ENCODE measurements at regions not wholly inside any gene's neighbourhood (a gene's known extent, or its start where the extent isn't known, plus 50 kb on each side); places are given as distances from the start of the nearest gene placed in this dataset.

- H3K9me3 Mint-ChIP-seq = peaks cover 0 to 3% of the 10 kb centered on the region in 2 donors
- H3K4me3 Mint-ChIP-seq = no peak overlapping the region
- H3K4me1 Mint-ChIP-seq = peaks cover 23 to 47% of the 10 kb centered on the region in 2 donors
- H3K27ac Mint-ChIP-seq = no peak overlapping the region
- DNase-seq = no peak
- H3K36me3 Mint-ChIP-seq = no peaks in the 10 kb centered on the region
- ATAC-seq (replicated peaks) = no peak
- H3K27me3 Mint-ChIP-seq = no peaks in the 10 kb centered on the region
These were observed 119.9 kb downstream of the KLF13 start for GRCh38 chr15:31446546-31446945.

GRCh38 chr15:31447931-31448634 is 121.4 kb downstream of the KLF13 start:
- no peaks in the 10 kb centered on the region for H3K27me3 Mint-ChIP-seq
- no peak overlapping the region for H3K4me3 Mint-ChIP-seq
- no peak for DNase-seq
- ATAC-seq (replicated peaks) = no peak
- peaks cover 12 to 32% of the 10 kb centered on the region in 2 donors for H3K4me1 Mint-ChIP-seq
- no peaks in the 10 kb centered on the region for H3K36me3 Mint-ChIP-seq
- no peak overlapping the region for H3K27ac Mint-ChIP-seq
- peaks cover 0 to 3% of the 10 kb centered on the region in 2 donors for H3K9me3 Mint-ChIP-seq

- no peaks in the 10 kb centered on the region for H3K27me3 Mint-ChIP-seq
- ATAC-seq (replicated peaks) (no peak), DNase-seq (no peak)
- peaks cover 0 to 1% of the 10 kb centered on the region in 2 donors for H3K36me3 Mint-ChIP-seq
- peaks cover 0 to 3% of the 10 kb centered on the region in 2 donors for H3K9me3 Mint-ChIP-seq
- peaks cover 15 to 31% of the 10 kb centered on the region in 2 donors for H3K4me1 Mint-ChIP-seq
- no peak overlapping the region for H3K4me3 Mint-ChIP-seq
- no peak overlapping the region for H3K27ac Mint-ChIP-seq
These were observed 122.0 kb downstream of the KLF13 start for GRCh38 chr15:31448635-31448979.

GRCh38 chr15:31452595-31453557 is 126.2 kb downstream of the KLF13 start:
- Mint-ChIP-seq H3K36me3 (peaks cover 4 to 5% of the 10 kb centered on the region in 2 donors), H3K4me3 (no peak overlapping the region), H3K9me3 (peaks cover 7% of the 10 kb centered on the region in 2 donors), H3K27ac (peak overlapping the region; percentile 28), H3K4me1 (peaks cover 20 to 31% of the 10 kb centered on the region in 2 donors), H3K27me3 (no peaks in the 10 kb centered on the region)
- DNase-seq (no peak), ATAC-seq (replicated peaks) (no peak)

- Mint-ChIP-seq H3K27me3 (no peaks in the 10 kb centered on the region), H3K4me3 (no peak overlapping the region), H3K27ac (no peak overlapping the region), H3K9me3 (peaks cover 7% of the 10 kb centered on the region in 2 donors), H3K36me3 (peaks cover 4 to 5% of the 10 kb centered on the region in 2 donors), H3K4me1 (peaks cover 23 to 31% of the 10 kb centered on the region in 2 donors)
- no peak for DNase-seq
- ATAC-seq (replicated peaks) = no peak
These were observed 127.1 kb downstream of the KLF13 start for GRCh38 chr15:31453558-31454318.

- H3K4me3 Mint-ChIP-seq = no peak overlapping the region
- no peak for DNase-seq
- H3K36me3 Mint-ChIP-seq = peaks cover 4 to 5% of the 10 kb centered on the region in 2 donors
- peaks cover 28 to 45% of the 10 kb centered on the region in 2 donors for H3K4me1 Mint-ChIP-seq
- no peak overlapping the region for H3K27ac Mint-ChIP-seq
- peaks cover 5 to 7% of the 10 kb centered on the region in 2 donors for H3K9me3 Mint-ChIP-seq
- no peaks in the 10 kb centered on the region for H3K27me3 Mint-ChIP-seq
- peak in 1 of 2 donors; percentile 14 for ATAC-seq (replicated peaks)
These were observed 128.9 kb downstream of the KLF13 start for GRCh38 chr15:31455499-31455898.

- H3K4me3 Mint-ChIP-seq = no peak overlapping the region
- ATAC-seq (replicated peaks) (no peak), DNase-seq (no peak)
- peaks cover 4 to 5% of the 10 kb centered on the region in 2 donors for H3K36me3 Mint-ChIP-seq
- peaks cover 35 to 55% of the 10 kb centered on the region in 2 donors for H3K4me1 Mint-ChIP-seq
- H3K27ac Mint-ChIP-seq = no peak overlapping the region
- H3K9me3 Mint-ChIP-seq = peaks cover 4 to 7% of the 10 kb centered on the region in 2 donors
- no peaks in the 10 kb centered on the region for H3K27me3 Mint-ChIP-seq
These were observed 129.9 kb downstream of the KLF13 start for GRCh38 chr15:31456354-31457060.

- Mint-ChIP-seq H3K36me3 (peaks cover 4 to 5% of the 10 kb centered on the region in 2 donors), H3K27ac (no peak overlapping the region), H3K9me3 (peaks cover 4 to 7% of the 10 kb centered on the region in 2 donors), H3K4me3 (no peak overlapping the region), H3K4me1 (peaks cover 38 to 55% of the 10 kb centered on the region in 2 donors), H3K27me3 (no peaks in the 10 kb centered on the region)
- ATAC-seq (replicated peaks) (no peak), DNase-seq (no peak)
These were observed 130.5 kb downstream of the KLF13 start for GRCh38 chr15:31457161-31457560.

- H3K36me3 Mint-ChIP-seq = peaks cover 4 to 5% of the 10 kb centered on the region in 2 donors
- peak; percentile 15 to 30 for ATAC-seq (replicated peaks)
These were observed 131.2 kb downstream of the KLF13 start for GRCh38 chr15:31457631-31458526.

GRCh38 chr15:31458596-31459399 is 132.2 kb downstream of the KLF13 start:
- Mint-ChIP-seq H3K27ac (peak overlapping the region; percentile 78), H3K9me3 (peaks cover 4 to 7% of the 10 kb centered on the region in 2 donors), H3K36me3 (peaks cover 4% of the 10 kb centered on the region in 2 donors), H3K4me1 (peaks cover 38 to 53% of the 10 kb centered on the region in 2 donors), H3K27me3 (no peaks in the 10 kb centered on the region), H3K4me3 (peak overlapping the region; percentile 39 to 47)
- ATAC-seq (replicated peaks) = peak; percentile 97 to 98
- peak; percentile 66 for DNase-seq

More at GRCh38 chr15:31457631-31458526, 131.2 kb downstream of the KLF13 start:
- no peak for DNase-seq
- Mint-ChIP-seq H3K27me3 (no peaks in the 10 kb centered on the region), H3K27ac (no peak overlapping the region), H3K4me3 (peak overlapping the region; percentile 11 to 17), H3K9me3 (peaks cover 4 to 7% of the 10 kb centered on the region in 2 donors), H3K4me1 (peaks cover 38 to 55% of the 10 kb centered on the region in 2 donors)

- peaks cover 41 to 58% of the 10 kb centered on the region in 2 donors for H3K4me1 Mint-ChIP-seq
- DNase-seq (no peak), ATAC-seq (replicated peaks) (no peak)
- H3K27me3 Mint-ChIP-seq = no peaks in the 10 kb centered on the region
- peaks cover 4% of the 10 kb centered on the region in 2 donors for H3K36me3 Mint-ChIP-seq
- H3K4me3 Mint-ChIP-seq = peak overlapping the region; percentile 39 to 47
- peaks cover 4 to 7% of the 10 kb centered on the region in 2 donors for H3K9me3 Mint-ChIP-seq
- H3K27ac Mint-ChIP-seq = peak overlapping the region; percentile 78
These were observed 132.7 kb downstream of the KLF13 start for GRCh38 chr15:31459400-31459748.

- H3K36me3 Mint-ChIP-seq = no peaks in the 10 kb centered on the region
- no peak for DNase-seq
- H3K4me3 Mint-ChIP-seq = no peak overlapping the region
- H3K4me1 Mint-ChIP-seq = peaks cover 50 to 73% of the 10 kb centered on the region in 2 donors
- H3K9me3 Mint-ChIP-seq = no peaks in the 10 kb centered on the region
- H3K27me3 Mint-ChIP-seq = no peaks in the 10 kb centered on the region
- H3K27ac Mint-ChIP-seq = no peak overlapping the region
- ATAC-seq (replicated peaks) = no peak
These were observed 134.7 kb downstream of the KLF13 start for GRCh38 chr15:31461375-31461774.
